SKM-1 (cell line): ENCODE measurements at regions not wholly inside any gene's neighbourhood (a gene's known extent, or its start where the extent isn't known, plus 50 kb on each side); places are given as distances from the start of the nearest gene placed in this dataset.

Experiments used
- DNase-seq: peaks from one replicate; lab custom pipeline; 2025; ENCODE audit not compliant: unreplicated experiment; lab: John Stamatoyannopoulos, UW

GRCh38 chr16:18059577-18059976, 277.0 kb downstream of the NPIPA8 start:
- no peak for DNase-seq

DNA sequence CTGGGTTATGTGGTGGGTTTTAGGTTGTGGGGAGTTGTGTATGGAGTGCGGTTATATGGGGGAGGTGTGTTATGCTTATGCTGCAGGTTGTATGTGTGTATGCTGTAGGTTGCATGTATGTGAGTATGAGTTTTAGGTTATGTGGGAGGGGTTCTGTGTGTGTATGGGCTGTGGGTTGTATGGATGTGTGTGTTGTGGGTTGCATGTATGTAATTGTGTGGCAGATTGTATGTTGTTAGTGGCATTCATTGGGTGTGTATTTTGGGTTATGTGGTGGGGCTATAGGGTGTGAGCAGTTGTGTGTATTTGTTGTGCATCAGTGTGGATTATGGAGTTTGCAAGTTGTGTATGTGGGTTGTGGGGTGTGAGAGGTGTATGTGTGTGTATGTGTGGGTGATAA, 277.4 kb downstream of the NPIPA8 start:
- DNase-seq: no peak

- DNase-seq: no peak
Measured at GRCh38 chr16:18055411-18055916, 281.1 kb downstream of the NPIPA8 start.

DNA sequence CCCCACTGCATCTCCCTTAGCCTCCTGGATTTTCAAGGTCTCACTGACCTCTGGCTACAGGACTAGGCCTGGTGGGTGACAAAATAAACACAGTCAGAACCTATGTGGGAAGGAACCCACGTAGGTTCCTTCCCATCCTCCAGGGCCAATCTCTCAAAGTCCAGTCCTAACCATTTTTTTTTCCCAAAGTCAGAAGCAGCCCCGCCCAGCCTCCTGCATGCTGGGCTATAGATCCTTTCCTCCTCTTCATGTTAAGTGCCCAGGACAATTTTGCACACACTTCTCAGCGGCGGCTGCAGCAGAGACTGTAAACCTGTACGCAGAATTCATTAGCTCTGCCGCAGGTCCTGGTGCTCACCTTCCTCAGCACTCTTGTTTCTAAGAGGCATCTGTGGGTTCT, 285.8 kb downstream of the NPIPA8 start:
- DNase-seq: no peak

- DNase-seq: no peak
Measured at GRCh38 chr16:18050234-18050633, 286.3 kb downstream of the NPIPA8 start.

DNA sequence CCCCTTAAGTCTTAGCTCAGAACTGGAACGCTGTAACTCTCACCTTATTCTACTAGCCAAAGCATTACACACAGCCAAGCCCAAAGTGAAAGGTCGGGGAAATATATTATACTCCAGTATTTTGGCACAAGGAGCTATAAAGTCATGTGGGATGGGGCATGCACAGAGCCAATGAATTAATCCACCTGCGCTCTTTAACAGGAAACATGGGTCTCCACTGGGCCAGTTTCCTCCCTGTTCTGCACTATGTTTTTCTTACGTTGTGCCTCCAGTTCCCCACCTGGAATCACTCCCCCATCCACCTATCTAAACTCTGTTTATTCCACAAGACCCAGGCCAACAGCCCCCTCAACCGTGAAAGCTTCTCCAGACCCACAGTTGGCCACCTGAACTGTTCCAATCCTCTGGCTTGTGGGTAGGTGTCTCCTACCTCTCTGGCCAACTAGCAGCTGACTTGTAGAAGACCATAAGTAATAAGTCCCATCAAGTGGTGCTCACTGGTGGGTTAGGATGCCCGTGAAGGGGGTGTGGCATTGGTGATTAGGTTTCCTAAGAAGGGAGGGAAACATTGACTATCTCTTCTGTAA, 286.9 kb downstream of the NPIPA8 start:
- no peak for DNase-seq

- no peak for DNase-seq
Measured at GRCh38 chr16:18048853-18049546, 287.5 kb downstream of the NPIPA8 start.

- no peak for DNase-seq
Measured at GRCh38 chr16:18047761-18048160, 288.8 kb downstream of the NPIPA8 start.

DNA sequence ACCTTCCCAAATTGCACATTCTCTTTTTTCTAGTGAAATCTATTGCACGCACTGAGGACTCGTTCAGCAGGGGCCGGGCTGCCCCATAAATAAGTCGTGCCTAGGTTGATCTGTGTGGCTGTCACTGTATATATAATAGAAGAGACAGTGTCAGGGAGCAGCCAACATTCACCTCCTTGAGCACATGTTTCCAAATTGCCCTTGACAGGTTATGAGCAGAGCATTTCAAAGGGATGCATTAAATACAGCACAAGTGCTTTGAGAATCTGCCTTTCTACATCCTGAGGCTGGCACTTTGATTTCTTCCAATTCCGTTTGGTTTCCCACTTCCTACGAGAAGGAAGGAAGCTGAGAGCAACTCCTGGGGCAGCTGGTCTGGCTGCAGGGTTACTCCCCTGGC, 291.2 kb downstream of the NPIPA8 start:
- DNase-seq: no peak

DNA sequence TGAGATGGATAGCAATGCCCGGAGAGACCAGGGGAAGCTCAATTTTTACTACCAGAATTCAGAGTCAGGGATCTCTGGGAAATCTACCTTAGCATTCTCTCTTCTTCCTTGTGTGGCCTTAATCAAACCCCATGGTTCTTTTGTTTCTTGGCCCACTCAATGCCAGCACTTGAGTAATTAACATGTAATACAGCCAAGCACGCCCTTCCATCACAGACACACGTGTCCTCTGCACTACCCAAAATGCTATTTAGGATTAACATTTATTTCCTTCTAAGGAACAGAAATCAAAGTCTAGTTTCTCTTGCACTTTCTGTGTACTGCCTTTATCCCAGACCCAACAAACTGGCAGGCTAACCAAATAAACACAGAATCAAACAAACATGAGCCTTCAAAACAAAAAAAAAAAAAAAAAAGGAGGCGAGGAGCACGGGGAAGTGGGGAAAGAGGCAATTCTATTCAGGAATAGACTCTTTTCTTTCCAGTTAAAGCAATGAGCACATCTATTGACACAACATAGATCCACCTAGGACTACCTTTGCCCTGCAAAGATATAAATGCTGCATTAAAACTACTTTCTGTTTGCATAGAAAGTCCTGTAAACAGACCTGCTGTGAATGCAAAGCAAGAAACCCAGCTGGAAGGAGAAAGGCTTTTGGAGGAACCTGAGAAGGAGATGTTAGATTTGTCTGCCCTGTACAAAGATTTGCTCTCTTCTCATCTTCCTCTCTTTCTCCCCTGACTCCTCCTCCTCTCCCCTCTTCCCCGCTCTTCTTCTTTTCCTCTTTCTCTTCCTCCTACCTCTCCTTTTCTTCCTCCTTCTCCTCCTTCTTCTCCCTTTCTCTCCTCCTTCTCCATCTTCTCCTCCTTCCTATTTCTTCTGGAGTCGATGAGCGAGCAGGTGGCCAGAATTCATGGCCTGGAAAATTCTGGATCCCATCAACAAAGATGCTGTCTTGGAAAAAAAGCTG, 294.4 kb downstream of the NPIPA8 start:
- DNase-seq: no peak

- DNase-seq: no peak
Measured at GRCh38 chr16:18039931-18040330, 296.6 kb downstream of the NPIPA8 start.

GRCh38 chr16:18037051-18037450, 299.5 kb downstream of the NPIPA8 start:
- DNase-seq: no peak

- DNase-seq: no peak
Measured at GRCh38 chr16:18024611-18025010, 311.9 kb downstream of the NPIPA8 start.

GRCh38 chr16:18018376-18018775, 318.2 kb downstream of the NPIPA8 start:
- no peak for DNase-seq

- DNase-seq: no peak
Measured at GRCh38 chr16:18013863-18014262, 322.7 kb downstream of the NPIPA8 start.

- DNase-seq: no peak
Measured at GRCh38 chr16:18008356-18008755, 328.2 kb downstream of the NPIPA8 start.

DNA sequence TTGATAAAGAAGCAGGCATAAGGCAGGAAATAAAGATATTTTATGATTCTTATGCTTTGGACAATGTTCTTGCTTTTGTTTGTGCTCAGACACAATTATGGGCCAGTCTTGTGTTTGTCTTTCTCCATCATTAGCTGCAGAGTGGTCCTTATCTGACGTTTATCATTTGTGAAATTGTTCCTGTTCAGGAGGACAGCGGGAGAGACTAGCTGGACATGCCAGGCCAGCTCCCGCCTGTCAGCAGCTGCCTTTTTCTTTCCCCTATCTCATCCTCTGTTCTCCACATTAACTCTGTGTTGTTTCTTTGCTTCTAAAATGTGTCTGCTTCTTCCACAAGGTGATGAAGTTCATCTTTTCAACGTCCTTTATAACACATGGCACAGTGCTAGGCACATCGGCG, 333.5 kb downstream of the NPIPA8 start:
- no peak for DNase-seq

GRCh38 chr16:17998996-17999395, 337.5 kb downstream of the NPIPA8 start:
- no peak for DNase-seq

GRCh38 chr16:17998550-17998949, 338.0 kb downstream of the NPIPA8 start:
- DNase-seq: no peak

DNA sequence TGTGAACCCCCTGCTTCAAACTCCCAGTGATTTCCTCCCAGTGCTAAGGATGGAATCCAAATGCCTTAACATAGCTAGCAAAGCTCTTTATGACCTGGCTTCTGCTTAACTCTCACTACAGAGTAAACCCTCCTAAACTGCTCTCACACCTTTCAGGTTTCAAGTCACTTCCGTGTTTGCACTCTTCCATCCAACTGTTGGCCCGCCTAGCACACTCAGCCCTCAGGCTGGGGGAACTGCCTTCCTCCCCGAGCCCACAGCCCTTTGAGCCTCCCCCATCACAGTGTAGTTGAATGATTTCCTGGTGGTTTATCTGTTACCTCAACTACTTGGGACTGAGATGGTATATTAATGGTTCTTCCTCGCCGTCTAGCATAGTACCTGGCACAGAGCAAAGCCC, 342.5 kb downstream of the NPIPA8 start:
- DNase-seq: no peak

DNA sequence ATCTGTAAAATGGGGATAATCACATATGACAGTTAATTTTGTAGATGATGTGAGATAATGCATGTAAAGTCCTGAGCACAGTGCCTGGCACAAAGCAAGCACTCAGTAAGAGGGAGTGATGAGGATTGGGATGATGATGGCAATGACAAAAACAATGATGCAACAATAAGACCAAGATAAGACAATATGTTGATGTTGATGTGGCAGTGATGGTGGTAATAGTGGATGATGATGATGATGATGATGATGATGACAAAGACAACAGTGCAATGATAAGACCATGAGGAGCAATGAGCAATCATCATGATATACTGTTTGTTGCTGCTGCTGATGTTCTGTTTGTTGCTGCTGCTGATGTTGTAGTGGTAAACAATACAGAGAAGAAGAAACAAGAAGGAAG, 344.1 kb downstream of the NPIPA8 start:
- no peak for DNase-seq

- no peak for DNase-seq
Measured at GRCh38 chr16:17989255-17989654, 347.3 kb downstream of the NPIPA8 start.
